RKO (cell line): ENCODE measurements at regions not wholly inside any gene's neighbourhood (a gene's known extent, or its start where the extent isn't known, plus 50 kb on each side); places are given as distances from the start of the nearest gene placed in this dataset.
"Not testable (repeated sequence)": the region's sequence is repeated elsewhere in the genome, so short reads cannot be mapped to it uniquely, and the experiment has no call there.

ENCODE experiments used
- DNase-seq: peaks from one replicate; pipeline ENCODE4 v3.0.0-alpha.2; 2016; ENCODE audit warnings: low spot score

DNA sequence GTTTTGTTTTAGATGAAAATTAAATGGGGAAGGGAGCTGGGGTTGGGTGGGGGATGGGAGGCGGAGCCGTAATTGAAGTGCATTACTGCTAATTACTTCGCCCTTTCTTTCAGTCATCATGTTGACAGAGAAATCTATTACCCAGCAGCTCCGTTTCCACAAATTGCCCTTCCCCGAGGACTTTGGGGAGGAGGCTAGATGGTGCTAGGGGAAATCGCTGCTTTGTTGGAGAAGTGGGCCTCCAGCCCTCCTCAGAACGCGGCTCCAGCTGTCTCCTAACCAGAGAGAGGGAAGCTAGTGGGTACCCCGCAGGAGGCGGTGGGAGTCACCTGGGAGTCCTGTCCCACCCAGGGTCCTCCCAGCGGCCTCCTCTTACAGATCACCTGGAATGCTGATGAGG lies 130.9 kb upstream of the MYCN start:
- DNase-seq = no peak

DNA sequence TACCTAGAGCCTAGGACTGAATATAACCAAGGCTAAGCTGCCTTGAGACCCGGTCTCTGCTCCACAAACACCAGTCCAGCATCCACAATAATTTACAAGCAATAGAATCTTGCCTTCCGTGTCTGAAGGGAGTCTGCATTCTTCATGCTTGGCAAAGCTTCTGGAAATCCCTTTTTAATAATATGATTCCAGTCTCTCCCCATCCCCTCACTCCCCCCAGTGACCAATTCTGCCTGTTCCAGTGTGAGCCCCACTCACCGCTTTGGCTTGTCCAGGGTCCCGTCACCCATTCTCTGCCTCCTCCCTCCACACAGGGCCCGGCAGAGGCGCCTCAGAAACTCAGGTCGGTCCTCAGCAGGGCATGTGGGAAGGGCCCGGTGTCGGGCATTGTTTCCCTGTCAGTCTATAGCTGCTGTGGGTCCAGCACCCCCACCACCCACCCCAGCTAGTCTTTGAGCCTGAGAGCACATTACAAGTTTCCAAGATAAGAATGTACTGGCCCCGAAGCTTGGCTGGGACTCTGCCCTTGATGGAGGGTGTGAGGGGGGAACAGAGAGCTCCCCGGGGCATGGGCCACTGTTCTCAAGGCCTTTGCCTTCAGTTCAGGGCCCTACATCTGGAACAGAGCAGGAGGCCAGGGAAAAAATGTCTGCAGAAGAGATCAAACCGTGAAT lies 129.7 kb upstream of the MYCN start:
- no peak for DNase-seq

- DNase-seq = no peak
These were observed 129.0 kb upstream of the MYCN start for GRCh38 chr2:15811367-15811766.

GRCh38 chr2:15812187-15812780 lies 128.1 kb upstream of the MYCN start:
- no peak for DNase-seq

GRCh38 chr2:15813481-15814266 lies 126.7 kb upstream of the MYCN start:
- no peak for DNase-seq

DNA sequence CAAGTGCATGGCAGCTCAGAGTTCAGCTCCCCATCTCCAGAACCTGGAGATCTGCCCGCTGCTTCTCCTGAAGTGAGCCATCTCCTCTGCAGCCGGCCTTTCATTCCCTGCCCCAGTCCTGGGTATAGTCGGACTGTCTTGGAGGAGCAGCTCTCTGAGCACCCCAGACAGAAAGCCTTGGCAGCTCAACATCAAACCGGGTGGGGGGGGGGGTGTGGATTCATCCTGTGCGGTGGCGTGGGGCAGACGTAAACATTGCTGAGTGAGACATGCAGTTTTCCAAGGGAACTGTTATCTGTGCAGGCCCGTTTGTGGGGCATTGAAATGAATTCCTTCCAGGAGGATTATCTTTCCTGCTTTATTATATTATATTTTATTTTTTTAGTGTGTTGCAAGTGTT lies 125.9 kb upstream of the MYCN start:
- DNase-seq = no peak

DNA sequence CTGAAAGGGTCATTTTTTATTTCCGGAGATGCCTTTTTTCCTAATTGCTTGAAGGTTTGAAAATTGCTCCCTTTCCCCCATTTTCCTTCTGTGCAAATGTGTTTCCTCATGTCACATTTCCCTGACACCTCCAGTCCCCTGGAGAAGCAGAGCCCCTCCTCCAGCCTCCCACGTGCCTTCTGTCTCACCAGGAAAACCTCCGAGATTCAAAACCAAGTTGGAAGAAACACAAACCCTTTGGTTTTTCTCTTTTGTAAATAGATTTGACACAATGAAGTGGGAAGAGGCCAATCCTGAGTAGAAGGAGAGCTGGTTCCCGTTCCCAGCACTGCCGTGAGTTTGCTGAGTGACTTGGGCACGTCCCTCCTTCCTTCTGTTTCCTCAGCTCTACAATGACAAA lies 125.4 kb upstream of the MYCN start:
- DNase-seq = no peak

DNA sequence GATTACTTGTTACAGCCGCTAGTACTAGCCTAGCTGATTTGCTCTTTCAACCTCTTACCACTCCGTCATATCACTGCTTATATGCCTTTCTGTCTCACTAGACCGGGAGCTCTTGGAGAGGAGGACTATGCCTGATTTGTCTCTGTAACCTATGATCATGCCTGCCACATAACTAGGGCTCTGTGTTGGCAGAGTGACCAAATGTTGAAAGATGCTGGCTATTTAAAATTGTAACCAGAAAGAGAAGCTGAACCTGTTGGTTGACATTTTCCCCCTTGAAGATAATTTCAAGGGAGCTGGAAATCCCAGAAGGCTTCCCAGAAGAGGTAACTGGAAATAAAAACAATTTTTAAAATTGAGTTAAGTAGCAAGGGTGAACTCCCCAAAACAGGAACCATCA lies 124.1 kb upstream of the MYCN start:
- no peak for DNase-seq

DNA sequence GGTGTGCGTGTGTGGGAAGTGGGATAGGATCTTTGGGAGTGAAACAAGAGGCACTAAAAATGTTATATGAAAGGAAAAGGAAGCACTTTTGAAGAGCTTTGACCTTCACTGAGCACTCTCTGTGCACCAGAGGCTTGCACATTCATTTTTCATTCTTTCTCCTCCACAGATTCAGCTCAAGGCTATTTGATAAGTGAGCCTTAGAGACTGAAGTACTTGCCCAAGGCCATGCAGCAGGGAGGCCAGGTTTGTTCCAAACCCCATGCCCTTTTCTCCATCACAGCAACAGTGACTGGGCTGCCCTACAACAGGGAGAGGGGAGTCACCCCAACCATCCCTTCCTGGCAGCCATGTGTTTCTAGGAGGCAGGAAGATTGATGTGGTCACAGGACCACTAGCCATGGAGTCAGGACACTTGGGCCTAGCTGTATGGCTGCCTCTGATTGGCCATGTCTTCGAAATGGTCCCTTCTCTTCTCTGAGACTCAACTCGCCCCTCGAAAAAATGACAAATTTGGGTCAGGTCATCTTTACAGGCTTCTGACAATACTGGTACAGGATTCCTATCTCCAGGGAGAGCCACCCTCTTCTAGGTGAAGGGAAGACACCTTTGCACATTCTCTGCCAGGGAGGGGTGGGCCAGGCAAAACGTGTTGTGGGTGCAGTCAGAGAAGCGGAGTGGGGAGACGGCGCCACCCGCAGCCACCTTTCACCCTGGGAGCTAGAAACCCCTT lies 123.5 kb upstream of the MYCN start:
- DNase-seq = no peak

DNA sequence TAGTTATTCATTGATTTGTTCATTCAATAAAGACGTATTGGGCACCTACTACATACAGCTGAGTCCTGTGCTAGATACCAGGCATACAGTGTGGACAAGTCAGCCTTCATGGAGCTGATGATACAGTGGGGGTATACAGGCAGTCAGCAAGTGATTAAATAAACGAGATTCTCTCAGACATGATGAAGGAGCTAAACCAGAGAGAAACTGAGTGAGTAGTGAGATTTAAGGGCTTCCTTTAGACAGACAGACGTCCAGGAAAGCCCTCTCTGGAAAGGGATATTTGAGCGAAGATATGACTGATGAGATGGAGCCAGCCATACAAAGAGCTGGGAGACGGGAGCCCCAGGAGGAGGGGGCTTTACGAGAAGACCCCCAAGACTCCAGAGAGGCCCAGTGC lies 122.6 kb upstream of the MYCN start:
- DNase-seq = no peak

GRCh38 chr2:15818318-15818753 lies 122.0 kb upstream of the MYCN start:
- DNase-seq = no peak

DNA sequence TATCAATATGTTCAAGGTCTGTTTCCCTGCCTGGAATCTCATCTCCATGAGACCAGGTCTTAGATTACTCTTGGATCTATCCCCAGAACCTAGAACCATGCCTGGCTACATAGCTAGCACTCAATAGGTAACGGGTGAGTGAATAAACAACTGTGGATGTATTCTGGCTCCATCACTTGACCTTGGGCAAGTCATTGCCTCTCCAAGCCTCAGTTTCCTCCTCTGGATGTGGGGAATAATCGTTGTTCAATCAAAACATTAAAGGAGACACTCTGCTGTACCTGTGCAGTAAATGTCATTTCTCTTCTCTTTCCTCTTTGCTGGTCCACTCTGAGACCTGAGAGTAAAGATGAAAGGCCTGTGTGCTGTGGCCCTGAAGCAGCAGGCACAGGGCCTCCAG lies 121.5 kb upstream of the MYCN start:
- DNase-seq = no peak

DNA sequence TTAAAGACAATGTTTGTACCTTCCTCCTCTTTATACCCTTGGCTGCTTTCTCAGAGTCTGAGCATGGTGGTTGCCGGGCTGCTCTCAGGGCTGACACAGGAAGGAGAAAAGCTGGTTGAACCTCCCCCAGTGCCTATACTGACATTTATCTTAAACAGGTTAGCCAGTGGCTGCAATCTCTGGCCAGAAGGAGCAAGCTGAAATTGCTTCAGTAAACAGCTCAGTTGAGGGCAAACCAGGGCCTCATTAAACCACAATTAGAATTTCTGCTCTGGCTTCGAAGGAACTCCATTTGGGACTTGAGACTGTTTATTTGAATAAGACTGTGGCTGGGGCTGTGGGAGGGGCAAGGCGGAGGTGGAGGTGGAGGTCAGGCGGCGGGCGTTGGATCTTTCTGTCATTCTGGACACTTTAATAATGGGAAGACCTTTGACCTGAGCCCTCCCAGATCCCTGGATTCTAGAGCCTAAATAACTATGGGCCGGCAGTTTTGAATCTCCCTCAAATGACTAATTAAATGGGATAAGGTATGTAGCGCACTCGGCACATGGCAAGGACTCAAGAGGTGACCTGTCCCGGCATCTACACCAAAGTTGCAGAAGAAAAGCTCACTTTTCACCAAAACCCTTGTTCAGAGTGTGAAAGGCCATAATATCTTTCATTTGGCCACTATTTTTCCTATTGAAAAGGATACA lies 120.6 kb upstream of the MYCN start:
- no peak for DNase-seq

- no peak for DNase-seq
These were observed 120.1 kb upstream of the MYCN start for GRCh38 chr2:15820257-15820566.

DNA sequence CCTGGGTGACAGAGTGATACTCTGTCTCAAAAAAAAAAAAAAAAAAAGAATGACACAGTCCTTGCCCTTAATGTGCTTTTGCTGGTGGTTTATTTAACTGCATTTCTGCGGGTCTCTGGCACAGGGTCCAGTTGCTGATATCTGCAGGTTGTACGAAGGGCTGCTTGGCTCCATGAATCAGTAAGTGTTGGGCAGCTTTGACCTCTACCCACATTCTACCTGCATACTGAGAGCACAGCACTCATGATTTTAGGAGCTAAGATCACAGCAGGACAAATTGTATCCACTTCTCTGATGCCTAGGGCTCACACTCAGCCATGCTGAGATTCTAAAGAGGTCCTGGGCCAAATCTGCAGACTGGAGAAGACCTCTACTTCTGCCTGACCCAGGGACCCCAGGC lies 119.4 kb upstream of the MYCN start:
- DNase-seq = no peak

- DNase-seq = no peak
These were observed 118.0 kb upstream of the MYCN start for GRCh38 chr2:15822151-15823044.

- no peak for DNase-seq
These were observed 116.6 kb upstream of the MYCN start for GRCh38 chr2:15823459-15824396.

GRCh38 chr2:15824467-15824866 lies 115.9 kb upstream of the MYCN start:
- not testable (repeated sequence) for DNase-seq

- no peak for DNase-seq
These were observed 114.9 kb upstream of the MYCN start for GRCh38 chr2:15825276-15825980.
